ENCODE measurements at regions not wholly inside any gene's neighbourhood (a gene's known extent, or its start where the extent isn't known, plus 50 kb on each side); places are given as distances from the start of the nearest gene placed in this dataset.

DNA sequence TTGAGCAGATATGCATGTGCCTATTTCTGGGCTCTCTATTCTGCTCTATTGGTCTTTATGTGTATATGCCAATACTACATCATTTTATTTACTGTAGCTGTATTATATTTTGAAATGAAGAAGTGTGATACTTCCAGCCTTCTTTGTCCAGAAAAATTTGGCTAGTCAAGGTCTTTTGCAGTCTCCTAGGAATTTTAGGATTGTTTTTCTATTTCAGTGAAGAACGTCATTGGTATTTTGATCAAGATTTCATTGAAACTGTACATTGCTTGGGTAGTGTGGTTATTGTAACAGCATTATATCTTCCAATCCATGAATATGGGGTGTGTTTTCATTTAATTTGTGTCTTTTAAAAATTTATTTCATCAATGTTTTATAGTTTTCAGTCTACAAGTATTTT, 400.3 kb downstream of the AASDHPPT start:
- TF ChIP-seq, protein P1, sequence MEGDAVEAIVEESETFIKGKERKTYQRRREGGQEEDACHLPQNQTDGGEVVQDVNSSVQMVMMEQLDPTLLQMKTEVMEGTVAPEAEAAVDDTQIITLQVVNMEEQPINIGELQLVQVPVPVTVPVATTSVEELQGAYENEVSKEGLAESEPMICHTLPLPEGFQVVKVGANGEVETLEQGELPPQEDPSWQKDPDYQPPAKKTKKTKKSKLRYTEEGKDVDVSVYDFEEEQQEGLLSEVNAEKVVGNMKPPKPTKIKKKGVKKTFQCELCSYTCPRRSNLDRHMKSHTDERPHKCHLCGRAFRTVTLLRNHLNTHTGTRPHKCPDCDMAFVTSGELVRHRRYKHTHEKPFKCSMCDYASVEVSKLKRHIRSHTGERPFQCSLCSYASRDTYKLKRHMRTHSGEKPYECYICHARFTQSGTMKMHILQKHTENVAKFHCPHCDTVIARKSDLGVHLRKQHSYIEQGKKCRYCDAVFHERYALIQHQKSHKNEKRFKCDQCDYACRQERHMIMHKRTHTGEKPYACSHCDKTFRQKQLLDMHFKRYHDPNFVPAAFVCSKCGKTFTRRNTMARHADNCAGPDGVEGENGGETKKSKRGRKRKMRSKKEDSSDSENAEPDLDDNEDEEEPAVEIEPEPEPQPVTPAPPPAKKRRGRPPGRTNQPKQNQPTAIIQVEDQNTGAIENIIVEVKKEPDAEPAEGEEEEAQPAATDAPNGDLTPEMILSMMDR (IDR thresholded peaks at IDR 0.05 in 4 of 5, conservative IDR thresholded peaks at IDR 0.05 in 1 of 5), result no peak
- TF ChIP-seq POLR2A (IDR thresholded peaks at IDR 0.05), result no peak
- intact Hi-C loops (cut with DNase I; ENCODE audit: low total_unique reads), result no loop called here
- no peak for DNase-seq
- Histone ChIP-seq H3K9me3 (no peaks in the 10 kb centered on the region), H3K4me1 (no peaks in the 10 kb centered on the region), H3K27me3 (no peaks in the 10 kb centered on the region), H3K4me3 (no peak overlapping the region), H3K36me3 (no peaks in the 10 kb centered on the region), H3K27ac (no peak overlapping the region)
- in situ Hi-C loops (cut with MboI; ENCODE audit: low sequenced_read_pairs in 4 of 4), result no loop called here
- no peak for ATAC-seq

DNA sequence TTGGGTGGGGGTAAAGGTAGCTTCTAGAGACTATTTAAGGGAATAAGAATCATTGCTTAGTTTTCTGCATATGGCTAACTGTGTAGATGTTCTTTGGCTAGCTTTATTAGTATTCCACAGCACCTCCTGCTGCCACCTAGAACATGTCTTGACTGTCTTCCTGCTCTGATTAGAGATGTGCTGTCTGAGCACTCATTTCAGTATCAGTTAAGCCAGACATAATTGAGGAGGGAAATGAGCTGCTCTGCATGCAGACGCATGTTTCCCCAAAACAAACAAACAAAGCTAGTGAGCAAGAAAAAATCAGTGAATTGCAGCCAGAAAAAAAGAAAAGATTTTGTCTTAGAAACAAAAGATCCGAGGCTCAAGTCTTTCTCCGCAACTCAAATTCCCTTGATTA, 402.2 kb downstream of the AASDHPPT start:
- H3K9me3 ChIP-seq, result no peaks in the 10 kb centered on the region
- no peaks in the 10 kb centered on the region for H3K4me1 ChIP-seq
- DNase-seq (no peak), ATAC-seq (no peak)
- in situ Hi-C loops (cut with MboI; ENCODE audit: low sequenced_read_pairs in 4 of 4), result no loop called here
- no peaks in the 10 kb centered on the region for H3K36me3 ChIP-seq
- no peak overlapping the region for H3K27ac ChIP-seq
- intact Hi-C loops (cut with DNase I; ENCODE audit: low total_unique reads), result no loop called here
- TF ChIP-seq POLR2A (IDR thresholded peaks at IDR 0.05), result no peak
- TF ChIP-seq, protein P1 (IDR thresholded peaks at IDR 0.05 in 4 of 5, conservative IDR thresholded peaks at IDR 0.05 in 1 of 5), result no peak
- H3K4me3 ChIP-seq, result no peak overlapping the region
- H3K27me3 ChIP-seq, result no peaks in the 10 kb centered on the region

DNA sequence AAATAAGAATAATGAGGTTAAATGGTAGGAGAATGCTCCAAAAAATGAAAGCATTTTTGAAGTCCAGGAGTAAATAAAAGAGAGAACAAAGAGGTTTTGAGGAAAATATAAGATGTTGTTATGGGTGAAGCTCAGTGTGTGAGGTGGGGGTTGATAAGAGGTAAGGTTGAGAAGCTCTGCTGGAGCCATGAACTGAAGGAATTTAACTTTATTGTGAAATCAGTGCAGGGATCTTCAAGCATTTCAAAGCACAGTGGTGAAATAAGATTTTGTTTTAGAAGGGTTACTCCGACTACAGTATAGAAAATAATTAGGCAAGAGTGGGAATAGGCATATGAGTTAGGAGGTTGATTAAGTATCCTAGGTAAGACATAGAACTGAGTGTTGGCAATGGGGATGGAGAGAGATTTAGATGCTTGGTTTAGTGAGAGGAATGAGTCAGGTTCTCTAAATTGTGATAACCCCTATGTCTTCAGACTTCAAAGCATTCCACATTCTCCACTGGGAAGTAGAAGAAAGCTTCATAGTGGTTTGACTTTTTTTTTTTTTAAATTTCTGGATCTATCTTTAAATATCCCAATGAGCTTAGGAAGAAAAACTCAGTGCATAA, 403.2 kb downstream of the AASDHPPT start:
- Histone ChIP-seq H3K27ac (no peak overlapping the region), H3K27me3 (no peaks in the 10 kb centered on the region), H3K9me3 (no peaks in the 10 kb centered on the region), H3K36me3 (no peaks in the 10 kb centered on the region), H3K4me1 (no peaks in the 10 kb centered on the region), H3K4me3 (no peak overlapping the region)
- no peak for ATAC-seq
- in situ Hi-C loops (cut with MboI; ENCODE audit: low sequenced_read_pairs in 4 of 4), result no loop called here
- TF ChIP-seq, protein P1 (IDR thresholded peaks at IDR 0.05 in 4 of 5, conservative IDR thresholded peaks at IDR 0.05 in 1 of 5), result no peak
- TF ChIP-seq POLR2A (IDR thresholded peaks at IDR 0.05), result no peak
- DNase-seq, result no peak
- intact Hi-C loops (cut with DNase I; ENCODE audit: low total_unique reads), result no loop called here

DNA sequence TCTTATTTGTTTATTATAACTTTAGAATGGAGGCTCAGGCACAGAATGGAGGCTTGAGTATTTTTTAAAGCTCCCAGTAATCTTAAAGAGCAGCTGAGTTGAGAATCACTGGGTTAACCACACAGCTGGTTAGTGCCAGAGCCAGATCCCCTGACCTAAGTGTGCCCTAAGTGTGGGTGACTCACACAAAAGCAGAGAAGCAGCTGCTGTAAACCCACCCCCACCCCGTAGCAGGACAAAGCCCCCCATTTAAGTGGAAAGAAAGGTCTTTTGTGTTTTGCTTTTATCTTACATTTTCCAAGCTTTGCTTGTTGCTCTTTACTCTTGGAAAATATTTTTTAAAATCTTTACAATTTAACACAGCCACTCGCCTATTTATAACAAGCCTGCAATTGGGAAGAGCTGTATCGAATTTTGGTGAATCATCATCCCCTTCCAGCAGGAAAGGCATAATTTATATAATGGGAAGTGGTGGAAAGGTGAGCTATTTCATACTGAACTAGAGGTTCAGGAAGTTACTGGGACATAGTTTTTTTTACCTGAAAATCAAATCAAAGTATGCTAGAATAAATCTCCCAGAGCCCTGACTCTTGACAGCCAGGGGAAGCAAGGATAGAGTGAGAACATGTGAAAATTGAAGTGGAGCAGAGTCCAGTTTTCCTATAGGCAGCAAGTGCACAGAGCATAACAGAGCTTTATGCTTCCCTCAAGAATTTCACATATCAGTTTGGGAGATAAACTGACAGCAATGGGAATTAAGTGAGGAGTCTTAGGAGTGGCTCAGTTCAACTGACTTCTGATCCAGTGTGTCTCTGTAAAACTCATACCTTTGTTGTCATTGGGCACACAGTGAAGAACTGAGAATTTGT, 405.7 kb downstream of the AASDHPPT start:
- Histone ChIP-seq H3K9me3 (no peaks in the 10 kb centered on the region), H3K36me3 (no peaks in the 10 kb centered on the region), H3K27me3 (no peaks in the 10 kb centered on the region), H3K27ac (no peak overlapping the region), H3K4me1 (no peaks in the 10 kb centered on the region), H3K4me3 (no peak overlapping the region)
- in situ Hi-C loops (cut with MboI; ENCODE audit: low sequenced_read_pairs in 4 of 4) (no loop called here), intact Hi-C loops (cut with DNase I; ENCODE audit: low total_unique reads) (no loop called here)
- DNase-seq (no peak), ATAC-seq (no peak)
- TF ChIP-seq, protein P1 (IDR thresholded peaks at IDR 0.05 in 4 of 5, conservative IDR thresholded peaks at IDR 0.05 in 1 of 5), result no peak
- no peak for TF ChIP-seq POLR2A (IDR thresholded peaks at IDR 0.05)
